Panc1 (cell line): ENCODE measurements at regions not wholly inside any gene's neighbourhood (a gene's known extent, or its start where the extent isn't known, plus 50 kb on each side); places are given as distances from the start of the nearest gene placed in this dataset.

Source experiments
- ATAC-seq: fragments of 200-7000 bp; cut with Tn5 transposase; 2 replicates; pipeline ENCODE4 v1.9.1; 2020; ENCODE audit warnings: mild to moderate bottlenecking, moderate library complexity
- BruUV-seq: library from RNA; stranded (reverse); fragments of 400-500 nt; replicated peaks from 2 replicates; lab custom pipeline; 2021; lab: Mats Ljungman, UMichigan
- CTCF ChIA-PET: fragments of 300-600 bp; sonication (Branson Sonifier 250); formaldehyde crosslinking; loops from one replicate; lab custom pipeline; 2022; ENCODE audit warnings: antibody characterized with exemption; lab: Charles Lee
- POLR2A ChIA-PET: fragments of 300-600 bp; sonication (Branson Sonifier 250); formaldehyde crosslinking; loops from one replicate; lab custom pipeline; 2022; ENCODE audit warnings: antibody characterized with exemption; lab: Charles Lee
- DNase-seq: peaks from one replicate; pipeline ENCODE4 v3.0.0-alpha.2; 2010; ENCODE audit warnings: low read depth, low spot score
- H3K27ac ChIP-seq: 2 replicates; pipeline ENCODE4 v1.5.1; 2011; ENCODE audit warnings: mild to moderate bottlenecking, low read length, inconsistent platforms
- H3K27me3 ChIP-seq: fragments of 200-500 bp; sonication (Bioruptor generic); 2 replicates; pipeline ENCODE4 v1.6.0; 2014; ENCODE audit warnings: low read length, inconsistent platforms; ENCODE audit not compliant: control insufficient read depth, insufficient read depth
- H3K36me3 ChIP-seq: fragments of 200-500 bp; sonication (Bioruptor generic); 2 replicates; pipeline ENCODE4 v1.5.1; 2014; ENCODE audit warnings: inconsistent platforms, mild to moderate bottlenecking, low read length, moderate library complexity; ENCODE audit not compliant: control insufficient read depth, insufficient read depth
- H3K4me1 ChIP-seq: 2 replicates; pipeline ENCODE4 v1.5.1; 2011; ENCODE audit warnings: inconsistent platforms, mild to moderate bottlenecking, low read length, moderate library complexity; ENCODE audit not compliant: control insufficient read depth, insufficient read depth
- H3K4me3 ChIP-seq, 2 experiments: 2 replicates each; pipeline ENCODE4 v1.5.1; 2011 to 2012; ENCODE audit warnings: low read depth in 2 of 2, low read length in 2 of 2, mild to moderate bottlenecking in 2 of 2, inconsistent platforms in 1 of 2, moderate library complexity in 1 of 2
- H3K9me3 ChIP-seq: fragments of 200-500 bp; sonication (Bioruptor generic); 2 replicates; pipeline ENCODE4 v1.5.1; 2014; ENCODE audit warnings: low read depth, mild to moderate bottlenecking, inconsistent platforms, low read length, moderate library complexity; ENCODE audit not compliant: control insufficient read depth, insufficient read depth
- CTCF ChIP-seq: fragments of 450-650 bp; IDR thresholded peaks from 2 replicates; pipeline ENCODE4 v1.5.1; 2017; ENCODE audit warnings: mild to moderate bottlenecking
- POLR2AphosphoS5 ChIP-seq: IDR thresholded peaks from 2 replicates; pipeline ENCODE4 v1.6.1; 2012; ENCODE audit warnings: mild to moderate bottlenecking, low read depth, low read length, moderate library complexity
- REST ChIP-seq, 2 experiments: IDR thresholded peaks; 2 replicates each; pipeline ENCODE4 v1.6.1; 2011 to 2012; ENCODE audit warnings: low read depth in 2 of 2, control low read depth in 1 of 2, low read length in 1 of 2, mild to moderate bottlenecking in 1 of 2, moderate library complexity in 1 of 2; ENCODE audit not compliant: insufficient read depth in 1 of 2
- SIN3A ChIP-seq: IDR thresholded peaks from 2 replicates; pipeline ENCODE4 v1.6.1; 2012; ENCODE audit warnings: low read depth, mild to moderate bottlenecking, low read length, moderate library complexity, borderline replicate concordance; ENCODE audit not compliant: insufficient read depth
- TCF7L2 ChIP-seq: IDR thresholded peaks from 2 replicates; pipeline ENCODE4 v1.6.1; 2011; ENCODE audit warnings: mild to moderate bottlenecking, low read depth, low read length, inconsistent platforms
- in situ Hi-C: cut with HindIII; loops from 2 replicates; pipeline ENCODE4 v1.10.0; 2016; ENCODE audit warnings: low sequenced_read_pairs, low pct_unique_long_range_greater_than_20kb
- intact Hi-C: fragments of 100-400 bp; cut with micrococcal nuclease; formaldehyde crosslinking; loops from one replicate; pipeline ENCODE4 v1.10.0; 2022; ENCODE audit not compliant: unreplicated experiment

- intact Hi-C loops: no loop called here
- H3K4me1 ChIP-seq: no peaks in the 10 kb centered on the region
- no peaks in the 10 kb centered on the region for H3K27me3 ChIP-seq
- ATAC-seq: no peak
- H3K27ac ChIP-seq: no peak overlapping the region
- ChIA-PET POLR2A (no interaction called here), CTCF (no interaction called here)
- in situ Hi-C loops: no loop called here
- no peak for DNase-seq
- H3K4me3 ChIP-seq: no peak overlapping the region
- H3K9me3 ChIP-seq: no peaks in the 10 kb centered on the region
- no TSS peak for BruUV-seq
- TF ChIP-seq POLR2AphosphoS5: no peak
- TF ChIP-seq SIN3A: no peak
- no peak for TF ChIP-seq REST (IDR thresholded peaks at IDR 0.05; ENCODE audit: insufficient read depth in 1 of 2, low read depth in 2 of 2, low read length in 1 of 2)
- no peak for TF ChIP-seq CTCF
- no peak for TF ChIP-seq TCF7L2
- no peaks in the 10 kb centered on the region for H3K36me3 ChIP-seq
Measured at GRCh38 chr22:22754961-22755777, 110.8 kb downstream of the GGTLC2 start.

- Histone ChIP-seq H3K27me3 (no peaks in the 10 kb centered on the region), H3K27ac (no peak overlapping the region), H3K36me3 (no peaks in the 10 kb centered on the region), H3K4me3 (no peak overlapping the region), H3K4me1 (no peaks in the 10 kb centered on the region), H3K9me3 (no peaks in the 10 kb centered on the region)
- DNase-seq: no peak
- ChIA-PET CTCF (no interaction called here), POLR2A (no interaction called here)
- in situ Hi-C loops: no loop called here
- intact Hi-C loops: no loop called here
- BruUV-seq: no TSS peak
- no peak for ATAC-seq
- TF ChIP-seq TCF7L2: no peak
- TF ChIP-seq CTCF: no peak
- TF ChIP-seq SIN3A: no peak
- no peak for TF ChIP-seq POLR2AphosphoS5
- no peak for TF ChIP-seq REST (IDR thresholded peaks at IDR 0.05; ENCODE audit: insufficient read depth in 1 of 2, low read depth in 2 of 2, low read length in 1 of 2)
Measured at GRCh38 chr22:22755778-22756100, 111.3 kb downstream of the GGTLC2 start.
